ENCODE measurements at regions not wholly inside any gene's neighbourhood (a gene's known extent, or its start where the extent isn't known, plus 50 kb on each side); places are given as distances from the start of the nearest gene placed in this dataset.

DNA sequence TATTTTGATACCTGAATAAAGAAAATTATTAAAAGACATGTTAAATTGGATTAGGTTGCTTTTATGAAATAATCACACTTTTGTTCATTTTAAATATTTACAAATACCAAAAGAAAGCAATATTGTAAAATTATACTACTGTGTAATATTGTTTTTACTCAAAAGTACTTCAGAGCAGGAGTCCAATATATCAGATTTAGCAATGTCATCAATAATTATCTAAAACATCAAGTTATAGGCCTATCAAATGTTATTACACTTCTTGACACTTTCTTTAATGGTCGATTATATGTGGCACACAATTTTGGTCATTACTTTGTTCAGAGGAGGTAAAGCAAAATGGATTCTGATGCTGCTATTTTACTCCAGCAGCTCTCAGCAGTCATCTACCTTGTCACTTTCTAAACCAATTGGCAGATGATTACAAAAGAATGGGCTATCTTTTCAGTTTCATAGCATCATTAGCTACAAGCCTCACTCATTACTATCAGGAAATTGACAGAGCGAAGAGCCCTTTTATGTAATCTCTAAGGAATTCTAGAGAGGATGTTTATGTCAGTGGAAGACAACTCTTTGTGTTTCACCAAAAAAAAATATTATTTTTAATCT, 318.6 kb downstream of the PLOD2 start:
- FAIRE-seq, result no peak
- no peaks in the 10 kb centered on the region for H4K20me1 ChIP-seq (ENCODE audit: insufficient read depth, low read length)
- H3K9me3 Mint-ChIP-seq (ENCODE audit: unreplicated experiment), result no peaks in the 10 kb centered on the region
- H3K36me3 Mint-ChIP-seq (ENCODE audit: low read depth, unreplicated experiment), result no peaks in the 10 kb centered on the region
- H3K4me1 ChIP-seq (ENCODE audit: insufficient read depth, low read length), result no peaks in the 10 kb centered on the region
- TF ChIP-seq, protein P1, sequence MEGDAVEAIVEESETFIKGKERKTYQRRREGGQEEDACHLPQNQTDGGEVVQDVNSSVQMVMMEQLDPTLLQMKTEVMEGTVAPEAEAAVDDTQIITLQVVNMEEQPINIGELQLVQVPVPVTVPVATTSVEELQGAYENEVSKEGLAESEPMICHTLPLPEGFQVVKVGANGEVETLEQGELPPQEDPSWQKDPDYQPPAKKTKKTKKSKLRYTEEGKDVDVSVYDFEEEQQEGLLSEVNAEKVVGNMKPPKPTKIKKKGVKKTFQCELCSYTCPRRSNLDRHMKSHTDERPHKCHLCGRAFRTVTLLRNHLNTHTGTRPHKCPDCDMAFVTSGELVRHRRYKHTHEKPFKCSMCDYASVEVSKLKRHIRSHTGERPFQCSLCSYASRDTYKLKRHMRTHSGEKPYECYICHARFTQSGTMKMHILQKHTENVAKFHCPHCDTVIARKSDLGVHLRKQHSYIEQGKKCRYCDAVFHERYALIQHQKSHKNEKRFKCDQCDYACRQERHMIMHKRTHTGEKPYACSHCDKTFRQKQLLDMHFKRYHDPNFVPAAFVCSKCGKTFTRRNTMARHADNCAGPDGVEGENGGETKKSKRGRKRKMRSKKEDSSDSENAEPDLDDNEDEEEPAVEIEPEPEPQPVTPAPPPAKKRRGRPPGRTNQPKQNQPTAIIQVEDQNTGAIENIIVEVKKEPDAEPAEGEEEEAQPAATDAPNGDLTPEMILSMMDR (IDR thresholded peaks at IDR 0.05; ENCODE audit: insufficient read depth, low read depth, low read length), result no peak
- no peak for TF ChIP-seq EZH2 (IDR thresholded peaks at IDR 0.05; ENCODE audit: insufficient read depth, low read length)
- no peaks in the 10 kb centered on the region for H3K79me2 ChIP-seq (ENCODE audit: insufficient read depth, low read length)
- H3K27ac ChIP-seq (ENCODE audit: low read depth, low read length), result no peak overlapping the region
- H3K27me3 Mint-ChIP-seq (ENCODE audit: low read depth, unreplicated experiment), result no peaks in the 10 kb centered on the region
- H3K36me3 ChIP-seq (ENCODE audit: insufficient read depth, low read length), result no peaks in the 10 kb centered on the region
- H3K4me2 ChIP-seq (ENCODE audit: low read length), result no peak overlapping the region
- no peak overlapping the region for H2AFZ ChIP-seq (ENCODE audit: low read depth, low read length)
- H3K9ac ChIP-seq (ENCODE audit: low read length), result no peak overlapping the region
- DNase-seq (ENCODE audit: low read depth), result no peak
- no peak overlapping the region for H3K4me3 ChIP-seq (ENCODE audit: insufficient read depth, low read depth, low read length)
- H3K9me3 ChIP-seq (ENCODE audit: insufficient read depth, low read depth, low read length), result no peaks in the 10 kb centered on the region
- H3K4me3 Mint-ChIP-seq (ENCODE audit: unreplicated experiment), result no peak overlapping the region
- H3K4me1 Mint-ChIP-seq (ENCODE audit: low read depth, unreplicated experiment), result no peaks in the 10 kb centered on the region
- H3K27me3 ChIP-seq (ENCODE audit: insufficient read depth, low read length), result no peaks in the 10 kb centered on the region
- H3K27ac Mint-ChIP-seq (ENCODE audit: unreplicated experiment), result no peak overlapping the region

DNA sequence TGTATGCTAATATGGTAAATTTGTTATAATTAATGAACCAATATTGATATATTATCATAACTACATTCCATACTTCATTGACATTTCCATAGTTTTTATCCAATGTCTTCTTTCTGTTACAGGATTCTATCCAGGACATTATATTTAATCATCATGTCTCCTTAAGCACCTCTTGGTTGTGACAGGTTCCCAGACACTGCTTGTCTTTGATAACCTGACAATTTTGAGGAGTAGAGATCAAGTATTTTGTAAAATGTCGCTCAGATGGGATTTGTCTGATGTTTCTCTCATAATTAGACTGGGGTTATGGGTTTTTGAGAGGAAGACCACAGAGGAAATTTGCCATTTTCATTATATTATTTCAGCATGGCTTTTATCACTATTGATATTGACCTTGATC, 317.4 kb downstream of the PLOD2 start:
- FAIRE-seq, result no peak
- Histone ChIP-seq H3K36me3 (ENCODE audit: insufficient read depth, low read length) (no peaks in the 10 kb centered on the region), H3K27me3 (ENCODE audit: insufficient read depth, low read length) (no peaks in the 10 kb centered on the region), H3K9ac (ENCODE audit: low read length) (no peak overlapping the region), H4K20me1 (ENCODE audit: insufficient read depth, low read length) (no peaks in the 10 kb centered on the region), H3K27ac (ENCODE audit: low read depth, low read length) (no peak overlapping the region), H3K4me1 (ENCODE audit: insufficient read depth, low read length) (no peaks in the 10 kb centered on the region), H3K9me3 (ENCODE audit: insufficient read depth, low read depth, low read length) (no peaks in the 10 kb centered on the region), H2AFZ (ENCODE audit: low read depth, low read length) (no peak overlapping the region), H3K79me2 (ENCODE audit: insufficient read depth, low read length) (no peaks in the 10 kb centered on the region), H3K4me3 (ENCODE audit: insufficient read depth, low read depth, low read length) (no peak overlapping the region), H3K4me2 (ENCODE audit: low read length) (no peak overlapping the region)
- Mint-ChIP-seq H3K27ac (ENCODE audit: unreplicated experiment) (no peak overlapping the region), H3K4me1 (ENCODE audit: low read depth, unreplicated experiment) (no peaks in the 10 kb centered on the region), H3K4me3 (ENCODE audit: unreplicated experiment) (no peak overlapping the region), H3K27me3 (ENCODE audit: low read depth, unreplicated experiment) (no peaks in the 10 kb centered on the region), H3K36me3 (ENCODE audit: low read depth, unreplicated experiment) (no peaks in the 10 kb centered on the region), H3K9me3 (ENCODE audit: unreplicated experiment) (no peaks in the 10 kb centered on the region)
- no peak for TF ChIP-seq EZH2 (IDR thresholded peaks at IDR 0.05; ENCODE audit: insufficient read depth, low read length)
- TF ChIP-seq, protein P1 (IDR thresholded peaks at IDR 0.05; ENCODE audit: insufficient read depth, low read depth, low read length), result no peak
- DNase-seq (ENCODE audit: low read depth), result no peak

DNA sequence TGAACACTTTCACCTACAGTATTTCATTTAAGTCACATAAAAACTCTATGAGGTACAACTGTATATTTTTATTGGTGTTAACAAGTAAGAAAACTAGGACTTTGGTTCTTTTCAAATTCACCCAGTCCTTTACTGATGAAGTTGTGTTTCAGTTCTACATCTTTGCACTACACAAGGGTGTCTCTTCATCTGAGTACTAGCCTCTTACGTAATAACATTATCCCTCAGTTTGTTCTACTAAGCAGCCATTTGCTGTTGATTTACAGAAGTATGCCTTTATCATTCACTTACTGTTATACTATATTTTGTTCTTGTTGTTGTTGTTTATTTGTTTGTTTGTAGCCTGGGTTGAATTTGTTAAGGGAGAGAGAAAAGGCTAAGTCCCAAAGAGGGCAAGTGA, 311.9 kb downstream of the PLOD2 start:
- H4K20me1 ChIP-seq (ENCODE audit: insufficient read depth, low read length), result no peaks in the 10 kb centered on the region
- Mint-ChIP-seq H3K4me3 (ENCODE audit: unreplicated experiment) (no peak overlapping the region), H3K4me1 (ENCODE audit: low read depth, unreplicated experiment) (no peaks in the 10 kb centered on the region), H3K27me3 (ENCODE audit: low read depth, unreplicated experiment) (no peaks in the 10 kb centered on the region), H3K36me3 (ENCODE audit: low read depth, unreplicated experiment) (no peaks in the 10 kb centered on the region), H3K9me3 (ENCODE audit: unreplicated experiment) (no peaks in the 10 kb centered on the region), H3K27ac (ENCODE audit: unreplicated experiment) (no peak overlapping the region)
- DNase-seq (ENCODE audit: low read depth) (no peak), FAIRE-seq (no peak)
- no peak overlapping the region for H3K4me3 ChIP-seq (ENCODE audit: insufficient read depth, low read depth, low read length)
- no peak overlapping the region for H2AFZ ChIP-seq (ENCODE audit: low read depth, low read length)
- no peaks in the 10 kb centered on the region for H3K27me3 ChIP-seq (ENCODE audit: insufficient read depth, low read length)
- no peaks in the 10 kb centered on the region for H3K79me2 ChIP-seq (ENCODE audit: insufficient read depth, low read length)
- H3K27ac ChIP-seq (ENCODE audit: low read depth, low read length), result no peak overlapping the region
- no peak for TF ChIP-seq EZH2 (IDR thresholded peaks at IDR 0.05; ENCODE audit: insufficient read depth, low read length)
- TF ChIP-seq, protein P1 (IDR thresholded peaks at IDR 0.05; ENCODE audit: insufficient read depth, low read depth, low read length), result no peak
- H3K36me3 ChIP-seq (ENCODE audit: insufficient read depth, low read length), result no peaks in the 10 kb centered on the region
- no peak overlapping the region for H3K4me2 ChIP-seq (ENCODE audit: low read length)
- H3K9me3 ChIP-seq (ENCODE audit: insufficient read depth, low read depth, low read length), result no peaks in the 10 kb centered on the region
- H3K4me1 ChIP-seq (ENCODE audit: insufficient read depth, low read length), result no peaks in the 10 kb centered on the region
- no peak overlapping the region for H3K9ac ChIP-seq (ENCODE audit: low read length)

All from astrocyte (in vitro differentiated cells and primary cell).